Progenitor cell of endocrine pancreas (in vitro differentiated cells): ENCODE measurements at regions not wholly inside any gene's neighbourhood (a gene's known extent, or its start where the extent isn't known, plus 50 kb on each side); places are given as distances from the start of the nearest gene placed in this dataset.

ENCODE experiments used
- DNase-seq: peaks from one replicate; pipeline ENCODE4 v3.0.0; 2021; ENCODE audit warnings: low spot score; ENCODE audit not compliant: unreplicated experiment
- H3K27ac Mint-ChIP-seq: 2 replicates; pipeline ENCODE4 v1.8.0; 2021; ENCODE audit warnings: mild to moderate bottlenecking, moderate library complexity, mixed read lengths
- H3K27me3 Mint-ChIP-seq: 2 replicates; pipeline ENCODE4 v1.8.0; 2021; ENCODE audit warnings: mixed read lengths
- H3K36me3 Mint-ChIP-seq: 2 replicates; pipeline ENCODE4 v1.8.0; 2022; ENCODE audit warnings: mixed read lengths; ENCODE audit not compliant: insufficient read depth
- H3K4me1 Mint-ChIP-seq: 2 replicates; pipeline ENCODE4 v1.8.0; 2021; ENCODE audit warnings: low read depth, mixed read lengths
- H3K4me3 Mint-ChIP-seq: 2 replicates; pipeline ENCODE4 v1.8.0; 2021; ENCODE audit warnings: low read depth, mild to moderate bottlenecking, moderate library complexity, mixed read lengths
- H3K9me3 Mint-ChIP-seq: 2 replicates; pipeline ENCODE4 v1.8.0; 2021; ENCODE audit warnings: low read depth, mixed read lengths
- CTCF ChIP-seq: fragments of 200-600 bp; sonication (generic); IDR thresholded peaks from one replicate; pipeline ENCODE4 v1.5.0; 2021; ENCODE audit warnings: antibody characterized with exemption, mild to moderate bottlenecking; ENCODE audit not compliant: unreplicated experiment

GRCh38 chr16:59163371-59164055, 429.4 kb upstream of the GOT2 start:
- H3K4me3 Mint-ChIP-seq: no peak overlapping the region
- H3K27me3 Mint-ChIP-seq: no peaks in the 10 kb centered on the region
- H3K4me1 Mint-ChIP-seq: peaks cover 7% of the 10 kb centered on the region
- no peak for TF ChIP-seq CTCF
- DNase-seq: no peak
- no peaks in the 10 kb centered on the region for H3K36me3 Mint-ChIP-seq
- no peak overlapping the region for H3K27ac Mint-ChIP-seq
- H3K9me3 Mint-ChIP-seq: no peaks in the 10 kb centered on the region

- Mint-ChIP-seq H3K4me1 (no peaks in the 10 kb centered on the region), H3K27me3 (no peaks in the 10 kb centered on the region)
These were observed 427.6 kb upstream of the GOT2 start for GRCh38 chr16:59161679-59162078.

GRCh38 chr16:59154295-59154694, 420.2 kb upstream of the GOT2 start:
- H3K4me1 Mint-ChIP-seq: peaks cover 9% of the 10 kb centered on the region
- no peaks in the 10 kb centered on the region for H3K27me3 Mint-ChIP-seq
- H3K9me3 Mint-ChIP-seq: peaks cover 4% of the 10 kb centered on the region
- no peak overlapping the region for H3K27ac Mint-ChIP-seq
- H3K36me3 Mint-ChIP-seq: no peaks in the 10 kb centered on the region
- no peak for DNase-seq
- no peak overlapping the region for H3K4me3 Mint-ChIP-seq
- no peak for TF ChIP-seq CTCF

More at GRCh38 chr16:59161679-59162078, 427.6 kb upstream of the GOT2 start:
- Mint-ChIP-seq H3K27ac (no peak overlapping the region), H3K9me3 (no peaks in the 10 kb centered on the region), H3K4me3 (no peak overlapping the region), H3K36me3 (no peaks in the 10 kb centered on the region)
- DNase-seq: no peak
- no peak for TF ChIP-seq CTCF

GRCh38 chr16:59148769-59149155, 414.6 kb upstream of the GOT2 start:
- Mint-ChIP-seq H3K9me3 (peaks cover 4% of the 10 kb centered on the region), H3K36me3 (no peaks in the 10 kb centered on the region), H3K27ac (no peak overlapping the region), H3K4me1 (peaks cover 4% of the 10 kb centered on the region), H3K4me3 (no peak overlapping the region), H3K27me3 (no peaks in the 10 kb centered on the region)
- no peak for DNase-seq
- TF ChIP-seq CTCF: no peak

GRCh38 chr16:59148056-59148768, 414.1 kb upstream of the GOT2 start:
- DNase-seq: no peak
- H3K4me3 Mint-ChIP-seq: no peak overlapping the region
- H3K4me1 Mint-ChIP-seq: peaks cover 3% of the 10 kb centered on the region
- H3K36me3 Mint-ChIP-seq: no peaks in the 10 kb centered on the region
- TF ChIP-seq CTCF: no peak
- no peaks in the 10 kb centered on the region for H3K27me3 Mint-ChIP-seq
- no peak overlapping the region for H3K27ac Mint-ChIP-seq
- H3K9me3 Mint-ChIP-seq: peaks cover 4% of the 10 kb centered on the region
